ENCODE measurements at regions not wholly inside any gene's neighbourhood (a gene's known extent, or its start where the extent isn't known, plus 50 kb on each side); places are given as distances from the start of the nearest gene placed in this dataset.

- no peak for DNase-seq
Measured at GRCh38 chr6:1081551-1082284, 230.2 kb upstream of the FOXQ1 start.

DNA sequence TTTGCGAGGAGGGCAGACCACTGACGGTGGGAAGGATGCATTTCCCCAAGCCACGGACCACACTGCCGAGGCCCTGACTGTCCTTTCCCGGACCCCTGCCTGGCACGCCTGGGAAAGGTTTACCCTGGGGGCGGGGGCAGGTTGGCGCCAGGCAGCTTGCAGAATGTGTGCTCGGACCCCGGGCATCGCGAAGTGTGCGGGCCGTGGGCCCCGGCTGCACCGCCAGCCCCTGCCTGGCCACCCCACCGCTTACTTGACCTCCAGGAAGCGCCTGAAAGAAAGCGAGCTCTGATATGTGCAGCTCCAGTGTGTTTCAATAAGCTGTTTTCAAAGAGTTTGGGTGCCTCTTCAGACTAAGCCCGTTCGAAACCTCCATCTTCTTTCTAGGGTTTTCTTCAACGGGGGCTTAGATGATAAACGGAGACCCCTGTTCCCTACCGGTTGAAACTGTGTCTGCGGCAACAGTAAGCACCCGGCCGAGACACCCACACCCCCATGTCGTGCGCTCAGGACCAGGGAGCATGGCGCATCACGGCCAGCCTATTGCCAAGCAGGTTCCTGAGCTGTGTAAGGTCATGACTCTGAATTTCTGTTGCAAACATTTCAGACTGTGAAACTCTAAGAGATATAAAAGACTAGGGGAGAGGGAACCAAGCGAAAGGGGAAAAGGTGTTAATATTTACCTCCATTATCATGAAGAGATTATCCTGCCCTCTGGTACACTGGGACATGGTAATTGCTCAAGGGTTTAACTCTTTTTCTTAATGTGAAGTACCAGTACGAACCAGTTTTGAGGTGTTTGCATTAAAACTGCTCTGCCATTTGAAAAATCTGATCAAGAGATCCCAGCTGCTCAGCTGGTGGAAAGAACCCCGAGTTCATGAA, 231.2 kb upstream of the FOXQ1 start:
- DNase-seq, result no peak

GRCh38 chr6:1079525-1079924, 232.4 kb upstream of the FOXQ1 start:
- no peak for DNase-seq

- no peak for DNase-seq
Measured at GRCh38 chr6:1077478-1078416, 234.2 kb upstream of the FOXQ1 start.

GRCh38 chr6:1076531-1077459, 235.1 kb upstream of the FOXQ1 start:
- DNase-seq, result no peak

DNA sequence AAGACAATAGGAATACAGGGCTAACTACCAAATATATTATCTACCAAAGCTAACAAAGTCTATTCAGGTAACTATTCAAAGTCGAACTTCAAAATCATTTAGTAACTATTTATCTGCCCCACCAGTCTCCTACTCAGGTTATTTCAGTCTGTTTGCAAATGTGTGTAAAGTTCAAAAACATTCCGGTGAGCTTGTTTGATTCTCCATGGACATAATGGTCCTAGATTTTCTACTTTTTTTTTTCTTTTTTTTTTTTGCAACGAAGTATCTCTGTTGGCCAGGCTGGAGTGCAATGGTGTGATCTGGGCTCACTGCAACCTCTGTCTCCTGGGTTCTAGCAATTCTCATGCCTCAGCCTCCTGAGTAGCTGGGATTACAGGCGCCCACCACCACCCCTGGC, 236.0 kb upstream of the FOXQ1 start:
- no peak for DNase-seq

DNA sequence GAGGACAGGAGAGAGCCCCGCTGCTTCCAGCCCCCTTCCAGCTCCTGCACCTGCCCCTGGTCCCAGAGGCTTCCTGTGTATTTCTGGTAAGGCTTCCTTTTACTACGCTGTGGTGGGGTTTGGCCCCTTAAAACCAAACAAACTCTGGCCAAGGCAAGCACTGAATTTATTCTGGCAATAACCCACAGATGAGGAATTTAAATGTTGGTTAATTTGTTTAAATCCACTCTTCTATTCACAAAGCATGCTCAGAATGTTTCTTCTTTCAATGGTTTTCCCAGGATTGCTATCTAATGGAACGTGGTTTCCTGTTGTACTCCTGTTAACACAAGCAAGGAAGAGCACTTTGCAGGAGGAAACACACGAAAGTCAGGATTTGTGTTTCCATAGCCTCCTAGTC, 236.5 kb upstream of the FOXQ1 start:
- no peak for DNase-seq

DNA sequence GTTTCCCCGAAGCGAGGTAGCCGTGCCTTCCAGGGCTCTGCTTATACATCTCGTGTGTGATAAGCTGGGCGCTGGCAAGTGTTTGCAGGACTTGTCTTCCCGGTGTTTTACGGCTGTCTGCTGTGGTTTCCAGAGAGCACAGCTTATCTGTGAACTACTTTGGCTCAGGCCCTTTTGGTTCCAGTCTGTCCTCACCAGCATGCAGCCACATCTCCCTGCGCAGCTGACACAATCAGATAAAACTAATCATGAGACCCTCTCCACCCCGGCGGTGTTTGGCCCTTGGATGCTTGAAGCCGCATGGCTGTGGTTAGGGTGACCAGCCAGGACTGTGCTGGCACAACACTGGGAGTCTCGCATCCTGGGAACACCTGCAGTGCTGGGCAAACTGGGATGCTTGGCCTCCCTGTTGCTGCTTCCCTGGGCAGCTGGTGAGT, 241.8 kb upstream of the FOXQ1 start:
- no peak for DNase-seq

DNA sequence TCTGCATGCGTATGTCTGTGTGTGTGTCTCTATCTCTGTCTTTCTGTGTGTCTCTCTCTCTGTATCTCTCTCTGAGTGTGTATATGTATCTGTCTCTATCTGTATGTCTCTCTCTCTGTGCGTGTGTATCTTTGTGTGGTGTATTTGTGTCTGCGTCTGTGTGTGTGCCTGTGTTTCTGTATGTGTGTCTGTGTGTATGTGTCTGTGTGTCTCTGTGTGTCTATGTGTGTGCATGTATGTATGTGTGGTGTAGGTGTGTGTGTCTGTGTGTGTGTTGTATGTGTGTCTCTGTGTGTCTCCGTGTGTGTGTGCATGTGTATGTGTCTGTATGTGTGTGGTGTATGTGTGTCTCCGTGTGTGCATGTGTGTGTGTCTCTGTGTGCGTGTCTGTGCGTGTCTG, 243.0 kb upstream of the FOXQ1 start:
- DNase-seq, result no peak

- no peak for DNase-seq
Measured at GRCh38 chr6:1068068-1068467, 243.8 kb upstream of the FOXQ1 start.

GRCh38 chr6:1067346-1067745, 244.6 kb upstream of the FOXQ1 start:
- no peak for DNase-seq

GRCh38 chr6:1066449-1067090, 245.3 kb upstream of the FOXQ1 start:
- no peak for DNase-seq

GRCh38 chr6:1065986-1066385, 245.9 kb upstream of the FOXQ1 start:
- DNase-seq, result no peak

- no peak for DNase-seq
Measured at GRCh38 chr6:1063671-1064355, 248.1 kb upstream of the FOXQ1 start.

DNA sequence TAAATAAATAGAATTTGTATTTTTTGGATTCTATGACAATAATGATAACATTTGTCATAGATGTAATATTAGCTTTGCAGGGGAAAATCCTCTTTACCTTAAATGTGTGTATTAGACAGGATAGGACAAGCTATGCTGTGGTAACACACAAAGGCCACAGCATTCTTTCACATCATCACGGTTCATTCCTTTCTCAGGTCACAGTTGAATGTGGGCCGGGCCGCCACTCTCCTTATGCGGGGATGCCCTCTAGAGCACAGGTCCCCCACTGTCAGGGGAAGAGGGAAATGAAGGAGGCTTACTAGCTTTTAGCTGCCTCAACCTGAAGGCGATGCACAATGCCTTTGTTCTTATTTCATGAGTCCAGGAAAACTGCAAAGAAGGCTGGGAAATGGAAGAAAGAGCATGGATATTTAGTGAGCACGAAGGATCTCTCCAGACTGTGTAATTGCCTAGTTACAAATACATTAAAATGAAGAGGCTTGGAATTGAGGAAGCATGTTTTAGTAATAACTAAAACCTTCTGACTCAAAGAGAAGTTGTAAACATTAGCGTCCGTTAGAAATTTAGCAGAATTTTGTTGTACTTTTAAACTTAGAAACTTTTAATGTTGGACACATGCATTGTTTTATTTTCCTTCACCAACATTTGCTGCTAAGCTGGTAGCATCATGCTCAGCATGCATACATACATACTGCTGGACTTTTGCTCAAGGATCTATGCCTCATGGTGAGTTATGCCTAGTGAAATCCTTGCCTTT, 248.9 kb upstream of the FOXQ1 start:
- no peak for DNase-seq

DNA sequence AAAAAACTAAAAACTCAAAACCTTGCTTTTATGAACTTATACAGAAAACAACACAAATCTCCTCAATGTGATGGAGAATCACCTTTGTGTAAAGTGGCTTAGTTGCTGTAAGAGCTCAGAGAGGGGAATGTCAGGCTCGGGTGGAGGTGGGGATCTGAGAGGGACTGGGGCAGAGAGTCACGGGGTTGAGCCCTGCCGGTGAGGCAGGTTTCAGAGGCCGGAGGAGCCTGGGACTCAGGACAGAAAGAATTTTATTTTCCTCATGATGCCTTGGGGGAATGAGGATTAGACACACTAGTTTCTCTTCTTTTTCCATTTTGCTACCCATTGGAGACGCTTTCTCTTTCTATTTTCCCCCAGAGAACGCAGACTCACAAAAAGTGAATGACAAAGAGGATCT, 252.3 kb upstream of the FOXQ1 start:
- DNase-seq, result no peak

- no peak for DNase-seq
Measured at GRCh38 chr6:1057490-1058135, 254.3 kb upstream of the FOXQ1 start.

DNA sequence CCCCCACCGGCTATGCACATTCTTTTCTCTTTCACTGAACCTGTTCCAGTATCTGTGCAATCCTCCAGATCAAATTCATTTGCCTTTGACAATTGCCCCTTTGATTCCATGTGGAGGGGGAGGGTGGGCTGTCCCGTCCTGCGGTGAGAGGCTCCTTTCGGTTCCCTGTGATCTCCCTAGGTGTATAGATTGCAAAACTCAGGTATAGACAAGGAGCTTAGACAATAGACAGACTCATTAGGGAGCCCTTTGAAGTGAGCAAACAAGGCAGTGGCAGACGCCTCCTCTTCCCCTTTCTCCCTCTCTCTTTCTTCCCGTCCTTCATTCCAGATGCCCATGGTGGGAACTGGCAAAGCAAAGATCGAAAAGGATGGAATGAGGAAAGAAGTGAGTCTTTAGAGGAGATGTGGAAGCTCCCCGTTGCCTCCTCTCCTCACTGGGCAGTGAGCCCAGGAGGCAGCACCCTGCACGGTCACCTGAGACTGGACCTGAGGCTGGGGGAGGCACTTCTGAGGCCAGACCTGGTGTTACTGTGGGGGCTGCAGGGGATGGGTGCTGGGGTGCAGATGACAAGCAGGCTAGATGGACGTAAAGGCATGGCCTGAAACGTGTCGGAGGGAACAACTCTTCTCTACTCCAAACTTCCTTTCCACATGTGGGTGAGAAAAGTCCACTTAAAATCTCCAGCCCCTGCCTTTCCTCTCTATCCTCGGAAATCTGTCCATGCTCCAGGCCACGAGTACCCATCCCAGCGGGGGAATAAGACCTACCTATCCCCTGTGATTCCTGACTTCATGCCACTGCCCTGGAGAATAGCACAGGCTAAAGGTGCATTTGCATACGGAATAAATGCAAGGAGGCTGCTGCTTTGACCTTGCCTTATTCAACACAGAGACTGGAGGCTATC, 256.6 kb upstream of the FOXQ1 start:
- no peak for DNase-seq
